ENCODE measurements at regions not wholly inside any gene's neighbourhood (a gene's known extent, or its start where the extent isn't known, plus 50 kb on each side); places are given as distances from the start of the nearest gene placed in this dataset.
"Not testable (repeated sequence)": the region's sequence is repeated elsewhere in the genome, so short reads cannot be mapped to it uniquely, and the experiment has no call there.

- not testable (repeated sequence) for H3K27me3 ChIP-seq (ENCODE audit: control insufficient read depth, insufficient read depth, low read length); DNase-seq; H3K27ac Mint-ChIP-seq; H3K27ac ChIP-seq (ENCODE audit: insufficient read depth, low read length, poor library complexity, severe bottlenecking); H3K4me3 Mint-ChIP-seq; H3K4me1 ChIP-seq (ENCODE audit: control insufficient read depth, insufficient read depth, low read length, poor library complexity, severe bottlenecking); H3K36me3 Mint-ChIP-seq; H3K9me3 ChIP-seq (ENCODE audit: control insufficient read depth in 2 of 2, low read length in 2 of 2); H3K36me3 ChIP-seq (ENCODE audit: control insufficient read depth, insufficient read depth, low read length); H3K4me3 ChIP-seq (ENCODE audit: low read depth, low read length); H3K27me3 Mint-ChIP-seq; ATAC-seq (ENCODE audit: low read depth in 2 of 2); H3K4me1 Mint-ChIP-seq
- H3K9me3 Mint-ChIP-seq = peaks cover 0 to 13% (median 5%) of the 10 kb centered on the region in 7 donors
Measured at GRCh38 chr1:76740956-76741355, 126.3 kb upstream of the ST6GALNAC5 start.

- Histone ChIP-seq H3K9me3 (ENCODE audit: control insufficient read depth in 2 of 2, low read length in 2 of 2) (peaks cover 0 to 8% of the 10 kb centered on the region in 2 experiments), H3K27me3 (ENCODE audit: control insufficient read depth, insufficient read depth, low read length) (no peaks in the 10 kb centered on the region), H3K27ac (ENCODE audit: insufficient read depth, low read length, poor library complexity, severe bottlenecking) (no peak overlapping the region), H3K4me1 (ENCODE audit: control insufficient read depth, insufficient read depth, low read length, poor library complexity, severe bottlenecking) (no peaks in the 10 kb centered on the region), H3K4me3 (ENCODE audit: low read depth, low read length) (no peak overlapping the region), H3K36me3 (ENCODE audit: control insufficient read depth, insufficient read depth, low read length) (no peaks in the 10 kb centered on the region)
- ATAC-seq (ENCODE audit: low read depth in 2 of 2) (no peak), DNase-seq (no peak)
- Mint-ChIP-seq H3K27ac (no peak overlapping the region), H3K4me1 (no peaks in the 10 kb centered on the region), H3K36me3 (no peaks in the 10 kb centered on the region), H3K9me3 (peaks cover 0 to 11% (median 6%) of the 10 kb centered on the region in 7 donors), H3K4me3 (no peak overlapping the region), H3K27me3 (no peaks in the 10 kb centered on the region)
Measured at GRCh38 chr1:76744989-76745388, 122.3 kb upstream of the ST6GALNAC5 start.

GRCh38 chr1:76746206-76746605 is 121.1 kb upstream of the ST6GALNAC5 start:
- H3K4me3 Mint-ChIP-seq = no peak overlapping the region
- H3K27me3 Mint-ChIP-seq = no peaks in the 10 kb centered on the region
- Histone ChIP-seq H3K36me3 (ENCODE audit: control insufficient read depth, insufficient read depth, low read length) (no peaks in the 10 kb centered on the region), H3K9me3 (ENCODE audit: control insufficient read depth in 2 of 2, low read length in 2 of 2) (peaks cover 0 to 8% of the 10 kb centered on the region in 2 experiments), H3K27ac (ENCODE audit: insufficient read depth, low read length, poor library complexity, severe bottlenecking) (no peak overlapping the region), H3K27me3 (ENCODE audit: control insufficient read depth, insufficient read depth, low read length) (no peaks in the 10 kb centered on the region), H3K4me1 (ENCODE audit: control insufficient read depth, insufficient read depth, low read length, poor library complexity, severe bottlenecking) (no peaks in the 10 kb centered on the region), H3K4me3 (ENCODE audit: low read depth, low read length) (no peak overlapping the region)
- H3K9me3 Mint-ChIP-seq = peaks cover 0 to 11% (median 6%) of the 10 kb centered on the region in 7 donors
- H3K4me1 Mint-ChIP-seq = no peaks in the 10 kb centered on the region
- DNase-seq = no peak
- H3K36me3 Mint-ChIP-seq = no peaks in the 10 kb centered on the region
- no peak for ATAC-seq (ENCODE audit: low read depth in 2 of 2)
- no peak overlapping the region for H3K27ac Mint-ChIP-seq

- Mint-ChIP-seq H3K36me3 (no peaks in the 10 kb centered on the region), H3K4me1 (no peaks in the 10 kb centered on the region), H3K4me3 (no peak overlapping the region), H3K27me3 (no peaks in the 10 kb centered on the region), H3K9me3 (peaks cover 0 to 4% (median 0%) of the 10 kb centered on the region in 7 donors), H3K27ac (no peak overlapping the region)
- no peaks in the 10 kb centered on the region for H3K27me3 ChIP-seq (ENCODE audit: control insufficient read depth, insufficient read depth, low read length)
- no peaks in the 10 kb centered on the region for H3K9me3 ChIP-seq (ENCODE audit: control insufficient read depth in 2 of 2, low read length in 2 of 2)
- H3K4me1 ChIP-seq (ENCODE audit: control insufficient read depth, insufficient read depth, low read length, poor library complexity, severe bottlenecking) = no peaks in the 10 kb centered on the region
- ATAC-seq (ENCODE audit: low read depth in 2 of 2) (no peak), DNase-seq (no peak)
- no peak overlapping the region for H3K4me3 ChIP-seq (ENCODE audit: low read depth, low read length)
- no peak overlapping the region for H3K27ac ChIP-seq (ENCODE audit: insufficient read depth, low read length, poor library complexity, severe bottlenecking)
- no peaks in the 10 kb centered on the region for H3K36me3 ChIP-seq (ENCODE audit: control insufficient read depth, insufficient read depth, low read length)
Measured at GRCh38 chr1:76754730-76755129, 112.5 kb upstream of the ST6GALNAC5 start.

- Histone ChIP-seq H3K36me3 (ENCODE audit: control insufficient read depth, insufficient read depth, low read length) (no peaks in the 10 kb centered on the region), H3K27ac (ENCODE audit: insufficient read depth, low read length, poor library complexity, severe bottlenecking) (no peak overlapping the region), H3K27me3 (ENCODE audit: control insufficient read depth, insufficient read depth, low read length) (no peaks in the 10 kb centered on the region), H3K4me1 (ENCODE audit: control insufficient read depth, insufficient read depth, low read length, poor library complexity, severe bottlenecking) (no peaks in the 10 kb centered on the region), H3K4me3 (ENCODE audit: low read depth, low read length) (no peak overlapping the region), H3K9me3 (ENCODE audit: control insufficient read depth in 2 of 2, low read length in 2 of 2) (no peaks in the 10 kb centered on the region)
- ATAC-seq (ENCODE audit: low read depth in 2 of 2) = no peak
- Mint-ChIP-seq H3K36me3 (no peaks in the 10 kb centered on the region), H3K4me3 (no peak overlapping the region), H3K4me1 (no peaks in the 10 kb centered on the region), H3K27ac (no peak overlapping the region), H3K9me3 (peaks cover 0 to 2% (median 0%) of the 10 kb centered on the region in 7 donors), H3K27me3 (no peaks in the 10 kb centered on the region)
- no peak for DNase-seq
Measured at GRCh38 chr1:76759171-76759860, 108.0 kb upstream of the ST6GALNAC5 start.

GRCh38 chr1:76759950-76760349 is 107.3 kb upstream of the ST6GALNAC5 start:
- H3K27me3 ChIP-seq (ENCODE audit: control insufficient read depth, insufficient read depth, low read length) = no peaks in the 10 kb centered on the region
- ATAC-seq (ENCODE audit: low read depth in 2 of 2) (no peak), DNase-seq (no peak)
- no peak overlapping the region for H3K4me3 ChIP-seq (ENCODE audit: low read depth, low read length)
- no peaks in the 10 kb centered on the region for H3K9me3 ChIP-seq (ENCODE audit: control insufficient read depth in 2 of 2, low read length in 2 of 2)
- H3K27ac ChIP-seq (ENCODE audit: insufficient read depth, low read length, poor library complexity, severe bottlenecking) = no peak overlapping the region
- no peaks in the 10 kb centered on the region for H3K36me3 Mint-ChIP-seq
- H3K36me3 ChIP-seq (ENCODE audit: control insufficient read depth, insufficient read depth, low read length) = no peaks in the 10 kb centered on the region
- H3K27ac Mint-ChIP-seq = no peak overlapping the region
- no peaks in the 10 kb centered on the region for H3K27me3 Mint-ChIP-seq
- H3K4me1 ChIP-seq (ENCODE audit: control insufficient read depth, insufficient read depth, low read length, poor library complexity, severe bottlenecking) = no peaks in the 10 kb centered on the region
- no peaks in the 10 kb centered on the region for H3K4me1 Mint-ChIP-seq
- peaks cover 0 to 2% (median 0%) of the 10 kb centered on the region in 7 donors for H3K9me3 Mint-ChIP-seq
- no peak overlapping the region for H3K4me3 Mint-ChIP-seq

GRCh38 chr1:76763738-76764137 is 103.5 kb upstream of the ST6GALNAC5 start:
- Histone ChIP-seq H3K4me1 (ENCODE audit: control insufficient read depth, insufficient read depth, low read length, poor library complexity, severe bottlenecking) (no peaks in the 10 kb centered on the region), H3K4me3 (ENCODE audit: low read depth, low read length) (no peak overlapping the region), H3K27me3 (ENCODE audit: control insufficient read depth, insufficient read depth, low read length) (no peaks in the 10 kb centered on the region), H3K9me3 (ENCODE audit: control insufficient read depth in 2 of 2, low read length in 2 of 2) (no peaks in the 10 kb centered on the region), H3K36me3 (ENCODE audit: control insufficient read depth, insufficient read depth, low read length) (no peaks in the 10 kb centered on the region), H3K27ac (ENCODE audit: insufficient read depth, low read length, poor library complexity, severe bottlenecking) (no peak overlapping the region)
- DNase-seq (no peak), ATAC-seq (ENCODE audit: low read depth in 2 of 2) (no peak)
- Mint-ChIP-seq H3K4me3 (no peak overlapping the region), H3K36me3 (no peaks in the 10 kb centered on the region), H3K9me3 (peaks cover 0 to 2% (median 0%) of the 10 kb centered on the region in 7 donors), H3K4me1 (no peaks in the 10 kb centered on the region), H3K27me3 (no peaks in the 10 kb centered on the region), H3K27ac (no peak overlapping the region)

Data from CD4-positive, CD25-positive, alpha-beta regulatory T cell (primary cell).